SK-N-SH treated with all-trans-retinoic acid at 6 μM for 48 hours (cell line): ENCODE measurements at regions not wholly inside any gene's neighbourhood (a gene's known extent, or its start where the extent isn't known, plus 50 kb on each side); places are given as distances from the start of the nearest gene placed in this dataset.

Experiments used
- TSHZ2 ChIP-seq: fragments of 250-450 bp; sonication (Bioruptor Pico); IDR thresholded peaks from 2 replicates; pipeline ENCODE4 v1.5.0; 2020; ENCODE audit warnings: mild to moderate bottlenecking, moderate library complexity
- ZFP30 ChIP-seq: fragments of 450-650 bp; formaldehyde crosslinking; IDR thresholded peaks from 2 replicates; pipeline ENCODE4 v1.5.0; 2022; ENCODE audit warnings: mild to moderate bottlenecking, moderate library complexity
- ZNF565 ChIP-seq: fragments of 450-650 bp; formaldehyde crosslinking; conservative IDR thresholded peaks from 2 replicates; pipeline ENCODE4 v1.5.0; 2020; ENCODE audit warnings: low read depth, mild to moderate bottlenecking, moderate library complexity
- TF ChIP-seq, protein P1 (sequence below): fragments of 250-450 bp; sonication (Bioruptor Pico); IDR thresholded peaks from 2 replicates; pipeline ENCODE4 v1.5.1; 2020; ENCODE audit warnings: low read depth, mild to moderate bottlenecking, moderate library complexity

GRCh38 chr6:120274547-120274946, 925.0 kb upstream of the MAN1A1 start:
- TF ChIP-seq ZNF565 (CRISPR knock-in tag) (no peak), TSHZ2 (no peak), ZFP30 (CRISPR knock-in tag) (no peak)
- TF ChIP-seq, protein P1, sequence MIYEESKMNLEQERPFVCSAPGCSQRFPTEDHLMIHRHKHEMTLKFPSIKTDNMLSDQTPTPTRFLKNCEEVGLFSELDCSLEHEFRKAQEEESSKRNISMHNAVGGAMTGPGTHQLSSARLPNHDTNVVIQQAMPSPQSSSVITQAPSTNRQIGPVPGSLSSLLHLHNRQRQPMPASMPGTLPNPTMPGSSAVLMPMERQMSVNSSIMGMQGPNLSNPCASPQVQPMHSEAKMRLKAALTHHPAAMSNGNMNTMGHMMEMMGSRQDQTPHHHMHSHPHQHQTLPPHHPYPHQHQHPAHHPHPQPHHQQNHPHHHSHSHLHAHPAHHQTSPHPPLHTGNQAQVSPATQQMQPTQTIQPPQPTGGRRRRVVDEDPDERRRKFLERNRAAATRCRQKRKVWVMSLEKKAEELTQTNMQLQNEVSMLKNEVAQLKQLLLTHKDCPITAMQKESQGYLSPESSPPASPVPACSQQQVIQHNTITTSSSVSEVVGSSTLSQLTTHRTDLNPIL (CRISPR knock-in tag) = no peak
